ENCODE measurements at regions not wholly inside any gene's neighbourhood (a gene's known extent, or its start where the extent isn't known, plus 50 kb on each side); places are given as distances from the start of the nearest gene placed in this dataset.
A peak's percentile ranks its signal among the peaks of the same experiment; 100 is the strongest.

DNA sequence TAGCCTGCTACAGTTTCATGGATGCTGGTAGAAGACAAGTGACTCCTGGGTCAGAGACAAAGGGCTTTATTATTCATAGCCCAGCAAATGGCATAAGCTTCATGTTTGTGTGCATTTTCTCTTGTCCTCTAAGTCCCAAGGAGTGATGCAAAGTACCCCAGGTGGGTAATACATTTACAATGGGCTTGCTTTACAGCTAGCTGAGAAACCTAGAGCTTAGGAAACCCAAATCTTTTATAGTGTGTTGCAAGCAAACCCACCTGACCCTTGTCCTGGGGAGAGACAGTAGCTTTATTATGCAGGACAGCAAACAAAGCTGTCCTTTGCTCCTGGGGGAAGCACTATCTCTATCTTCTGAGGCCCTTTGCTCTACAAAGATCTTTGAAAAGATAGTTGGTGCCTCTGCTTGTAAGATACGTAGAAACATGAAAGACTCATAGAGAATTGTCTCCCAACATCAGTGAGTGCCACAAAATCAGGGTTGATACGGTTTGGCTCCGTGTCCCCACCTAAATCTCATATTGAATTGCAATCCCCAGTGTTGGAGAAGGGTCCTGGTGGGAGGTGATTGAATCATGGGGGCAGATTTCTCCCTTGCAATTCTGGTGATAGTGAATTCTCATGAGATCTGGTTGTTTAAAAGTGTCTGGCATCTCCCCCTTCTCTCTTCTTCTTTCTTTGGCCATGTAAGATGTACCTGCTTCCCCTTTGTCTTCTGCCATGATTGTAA lies 315.8 kb upstream of the USP24 start (continued):
- TF ChIP-seq CHCHD3 (CRISPR knock-in tag; IDR thresholded peaks at IDR 0.05) (no peak), PCBP1 (IDR thresholded peaks at IDR 0.05; ENCODE audit: borderline replicate concordance, low read depth, low read length) (no peak), ZNF850 (CRISPR knock-in tag; conservative IDR thresholded peaks at IDR 0.05) (no peak), PAX8 (CRISPR knock-in tag; IDR thresholded peaks at IDR 0.05; ENCODE audit: borderline replicate concordance) (no peak), ZBTB8A (CRISPR knock-in tag; IDR thresholded peaks at IDR 0.05; ENCODE audit: borderline replicate concordance, low read depth) (no peak), ZFP82 (CRISPR knock-in tag; IDR thresholded peaks at IDR 0.05; ENCODE audit: borderline replicate concordance) (0 out of 2 replicates have a peak, but pooled peaks have one; percentile 67), HMGA1 (CRISPR knock-in tag; conservative IDR thresholded peaks at IDR 0.05) (no peak), ARID2 (CRISPR knock-in tag; IDR thresholded peaks at IDR 0.05; ENCODE audit: borderline replicate concordance) (no peak), RNF219 (CRISPR knock-in tag; IDR thresholded peaks at IDR 0.05) (0 out of 2 replicates have a peak, but pooled peaks have one; percentile 64), ZSCAN12 (CRISPR knock-in tag; IDR thresholded peaks at IDR 0.05) (no peak), ZNF205 (CRISPR knock-in tag; IDR thresholded peaks at IDR 0.05) (peak; percentile 71; the same call in 1 of the 2 replicates), STAT6 (CRISPR knock-in tag; IDR thresholded peaks at IDR 0.05; ENCODE audit: borderline replicate concordance) (no peak; the same call in 1 of the 2 replicates), ARHGAP35 (CRISPR knock-in tag; IDR thresholded peaks at IDR 0.05; ENCODE audit: borderline replicate concordance) (no peak), ZNF10 (CRISPR knock-in tag; IDR thresholded peaks at IDR 0.05; ENCODE audit: borderline replicate concordance, low read depth) (no peak), PAF1 (CRISPR knock-in tag; IDR thresholded peaks at IDR 0.05) (no peak), TCF12 (IDR thresholded peaks at IDR 0.05) (no peak), TCF12 (CRISPR knock-in tag; IDR thresholded peaks at IDR 0.05) (peak; percentile 65; the same call in 1 of the 2 replicates), ZNF670 (CRISPR knock-in tag; IDR thresholded peaks at IDR 0.05; ENCODE audit: borderline replicate concordance) (no peak)
- TF ChIP-seq, protein P1, sequence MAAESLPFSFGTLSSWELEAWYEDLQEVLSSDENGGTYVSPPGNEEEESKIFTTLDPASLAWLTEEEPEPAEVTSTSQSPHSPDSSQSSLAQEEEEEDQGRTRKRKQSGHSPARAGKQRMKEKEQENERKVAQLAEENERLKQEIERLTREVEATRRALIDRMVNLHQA (CRISPR knock-in tag; IDR thresholded peaks at IDR 0.05) = no peak
